ENCODE measurements at regions not wholly inside any gene's neighbourhood (a gene's known extent, or its start where the extent isn't known, plus 50 kb on each side); places are given as distances from the start of the nearest gene placed in this dataset.
A peak's percentile ranks its signal among the peaks of the same experiment; 100 is the strongest.

- no peak for DNase-seq
Measured at GRCh38 chr15:94683902-94684301, 452.5 kb downstream of the MCTP2 start.

- DNase-seq = no peak
Measured at GRCh38 chr15:94691169-94691568, 459.8 kb downstream of the MCTP2 start.

- no peak for DNase-seq
Measured at GRCh38 chr15:94692710-94693109, 461.3 kb downstream of the MCTP2 start.

GRCh38 chr15:94700211-94700610 is 468.9 kb downstream of the MCTP2 start:
- no peak for DNase-seq

GRCh38 chr15:94701281-94701985 is 470.1 kb downstream of the MCTP2 start:
- DNase-seq = no peak

- no peak for DNase-seq
Measured at GRCh38 chr15:94703596-94703995, 472.2 kb downstream of the MCTP2 start.

- no peak for DNase-seq
Measured at GRCh38 chr15:94704421-94704820, 473.1 kb downstream of the MCTP2 start.

- no peak for DNase-seq
Measured at GRCh38 chr15:94704946-94705345, 473.6 kb downstream of the MCTP2 start.

- DNase-seq = no peak
Measured at GRCh38 chr15:94709319-94709718, 478.0 kb downstream of the MCTP2 start.

- peak in 1 of 2 experiments; percentile 12 for DNase-seq
Measured at GRCh38 chr15:94722024-94722636, 490.8 kb downstream of the MCTP2 start.

GRCh38 chr15:94723801-94724200 is 492.4 kb downstream of the MCTP2 start:
- no peak for DNase-seq

- no peak for DNase-seq
Measured at GRCh38 chr15:94731286-94731685, 499.9 kb downstream of the MCTP2 start.

- no peak for DNase-seq
Measured at GRCh38 chr15:94734460-94734859, 503.1 kb downstream of the MCTP2 start.

GRCh38 chr15:94736236-94736635 is 504.9 kb downstream of the MCTP2 start:
- DNase-seq = no peak

GRCh38 chr15:94739639-94740038 is 508.3 kb downstream of the MCTP2 start:
- no peak for DNase-seq

GRCh38 chr15:94740469-94740868 is 509.1 kb downstream of the MCTP2 start:
- no peak for DNase-seq

GRCh38 chr15:94743668-94744067 is 512.3 kb downstream of the MCTP2 start:
- DNase-seq = no peak

- no peak for DNase-seq
Measured at GRCh38 chr15:94744080-94744793, 512.9 kb downstream of the MCTP2 start.

- no peak for DNase-seq
Measured at GRCh38 chr15:94745371-94745770, 514.0 kb downstream of the MCTP2 start.

- DNase-seq = no peak
Measured at GRCh38 chr15:94747510-94747909, 516.1 kb downstream of the MCTP2 start.

GRCh38 chr15:94749811-94750617 is 518.7 kb downstream of the MCTP2 start:
- DNase-seq = no peak

GRCh38 chr15:94760348-94760747 is 529.0 kb downstream of the MCTP2 start:
- DNase-seq = no peak

GRCh38 chr15:94761574-94761973 is 530.2 kb downstream of the MCTP2 start:
- DNase-seq = peak in 1 of 2 experiments; percentile 0
